ENCODE measurements at regions not wholly inside any gene's neighbourhood (a gene's known extent, or its start where the extent isn't known, plus 50 kb on each side); places are given as distances from the start of the nearest gene placed in this dataset.

DNA sequence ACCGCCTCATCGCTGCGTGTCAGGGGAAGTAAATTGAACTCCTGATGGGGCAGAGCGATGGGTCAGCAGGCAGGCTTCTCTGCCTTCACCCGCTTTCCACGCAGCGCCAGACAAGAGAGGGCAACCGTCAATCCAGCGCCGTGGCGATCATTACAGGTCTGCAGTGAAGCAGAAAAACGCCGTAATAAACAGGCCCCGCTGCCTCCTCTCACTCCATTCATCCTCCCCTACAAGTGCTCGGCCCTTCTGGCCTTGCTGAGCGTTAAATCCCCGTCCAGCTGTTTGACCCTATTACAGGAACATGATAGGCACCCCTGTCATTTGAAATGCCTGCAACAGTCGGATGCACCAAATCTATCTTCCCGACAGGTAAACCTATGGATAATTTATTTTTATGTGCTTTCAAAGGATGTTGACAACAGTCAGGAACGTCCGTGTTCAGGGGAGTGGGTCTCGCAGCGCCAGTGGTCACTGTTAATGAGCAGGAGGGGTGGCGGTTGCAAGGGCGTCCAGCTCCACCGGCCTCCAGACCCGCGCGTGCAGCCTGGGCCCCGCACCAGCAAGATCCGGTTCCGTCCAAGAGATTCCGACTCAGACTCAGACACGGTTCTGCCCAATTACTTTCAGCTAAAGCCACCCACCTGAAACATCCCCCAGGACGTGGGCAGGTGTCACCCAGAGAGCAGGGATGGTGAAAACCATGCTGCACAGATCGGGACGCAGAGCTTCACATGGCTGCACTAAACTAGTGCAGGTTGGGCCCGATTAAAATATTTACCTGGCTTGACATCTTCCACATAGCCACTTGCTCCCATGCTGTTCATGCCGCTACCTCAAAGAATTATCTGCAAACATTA lies 508.0 kb upstream of the MGMT start:
- DNase-seq: no peak

DNA sequence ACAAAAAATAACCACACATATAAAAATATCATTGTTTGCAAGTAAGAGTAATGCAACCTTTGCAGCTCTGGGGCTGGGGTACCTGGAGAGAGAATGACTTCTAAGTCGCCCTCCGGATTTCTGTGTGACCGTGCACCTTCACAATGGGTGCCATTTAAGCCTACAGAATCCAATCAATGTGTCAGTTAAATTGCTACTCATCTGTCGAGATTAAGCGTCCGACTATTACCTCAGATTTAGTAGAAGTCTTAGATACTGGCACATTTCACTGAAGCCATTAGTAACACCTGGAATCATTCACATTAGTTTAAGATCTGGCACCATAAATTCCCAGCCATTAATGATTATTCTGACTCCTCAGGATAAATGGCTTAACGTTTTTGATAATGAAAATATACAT lies 507.3 kb upstream of the MGMT start:
- no peak for DNase-seq

DNA sequence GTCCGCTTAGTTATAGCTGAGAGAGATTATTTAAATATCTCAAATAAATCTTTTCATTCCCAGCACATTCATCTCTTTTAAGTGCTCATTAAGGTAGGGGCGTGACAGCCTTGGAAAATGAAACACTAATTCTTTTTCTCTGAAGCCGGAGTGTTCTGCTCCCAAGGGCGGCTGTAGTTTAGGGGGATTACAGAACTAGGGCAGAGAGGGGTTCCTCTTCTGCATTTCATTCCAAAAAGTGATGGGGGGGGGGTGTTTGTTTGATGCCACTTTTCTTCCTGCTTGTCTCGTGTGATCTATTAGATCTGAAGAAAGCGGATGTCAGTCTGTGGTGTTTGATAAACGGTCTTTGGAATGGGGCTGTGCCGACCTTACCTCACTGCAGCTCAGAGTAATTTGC lies 506.5 kb upstream of the MGMT start:
- no peak for DNase-seq

DNA sequence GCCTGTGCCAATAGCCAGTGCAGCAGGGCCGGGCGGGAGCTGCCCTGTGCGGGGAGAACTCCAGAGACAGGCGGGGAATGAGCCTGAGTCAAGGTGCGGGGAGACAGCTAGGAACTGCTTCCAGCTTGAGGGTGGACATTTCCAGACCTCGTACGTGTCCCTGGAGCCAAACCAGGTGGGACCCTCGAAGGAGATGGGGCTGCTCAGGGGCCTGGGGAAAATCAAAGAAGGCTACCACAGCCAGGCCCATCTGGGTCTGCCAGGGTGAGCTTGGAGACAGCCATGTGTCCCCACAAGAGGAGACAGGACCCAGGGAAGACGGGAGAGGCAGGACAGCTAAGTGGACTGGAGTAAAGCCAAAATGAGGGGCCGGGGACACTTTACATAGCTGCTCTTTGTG lies 504.9 kb upstream of the MGMT start:
- no peak for DNase-seq

DNA sequence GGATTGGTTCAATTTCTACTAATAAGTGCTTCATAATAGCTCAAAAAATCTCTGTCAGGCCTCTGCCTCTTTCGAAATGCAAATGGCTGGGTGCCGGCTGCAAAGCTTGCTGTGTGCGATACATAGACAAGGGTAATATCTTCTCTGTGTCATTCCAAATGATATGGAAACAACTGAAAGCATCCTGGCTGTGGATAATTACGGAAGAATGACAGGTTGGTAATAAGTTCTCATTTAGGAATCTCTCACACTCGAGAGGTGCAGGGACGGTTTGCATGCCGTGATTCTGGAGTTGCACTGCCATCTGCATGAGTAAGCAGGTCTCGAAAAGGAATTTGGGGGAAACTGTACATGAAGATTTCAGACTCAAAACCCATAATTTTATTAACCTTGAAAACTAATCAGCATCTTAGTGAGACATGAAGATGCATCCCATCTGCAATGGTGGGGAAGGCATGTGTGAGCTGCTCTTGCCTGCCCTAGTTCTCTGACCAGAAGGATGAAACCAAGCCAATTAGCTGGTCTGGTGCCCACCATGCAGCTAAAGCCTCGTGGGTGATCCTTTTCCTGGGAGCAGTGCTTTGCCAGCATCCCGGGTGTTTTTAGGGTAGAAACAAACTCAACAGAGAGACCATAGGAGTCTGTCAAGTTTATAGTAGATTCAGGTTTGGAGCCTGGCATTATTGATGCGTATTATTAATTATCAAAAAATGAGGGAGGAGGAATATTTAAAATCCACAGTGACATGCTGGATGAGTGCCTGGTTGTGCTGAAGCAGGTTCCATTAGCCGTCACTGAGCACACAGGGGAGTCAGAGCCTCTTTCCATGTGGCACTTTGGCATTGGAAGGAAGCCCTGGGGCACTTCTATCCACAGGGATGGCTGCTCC lies 503.6 kb upstream of the MGMT start:
- DNase-seq: no peak

DNA sequence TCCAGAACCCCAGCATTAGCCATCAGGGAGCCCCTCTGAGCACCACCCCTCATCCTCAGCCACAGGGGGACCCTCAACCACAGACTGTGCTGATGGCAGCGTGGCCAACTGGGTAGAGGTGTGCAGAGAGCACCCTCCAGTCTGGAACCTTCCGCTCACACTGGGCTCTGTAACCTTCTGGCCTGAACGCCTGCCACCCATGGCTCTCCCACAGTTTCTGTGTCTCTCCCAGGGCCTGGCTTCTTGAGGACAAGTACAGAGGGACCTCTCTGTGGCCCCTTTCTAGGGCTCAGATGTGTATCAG lies 503.0 kb upstream of the MGMT start:
- DNase-seq: no peak

DNA sequence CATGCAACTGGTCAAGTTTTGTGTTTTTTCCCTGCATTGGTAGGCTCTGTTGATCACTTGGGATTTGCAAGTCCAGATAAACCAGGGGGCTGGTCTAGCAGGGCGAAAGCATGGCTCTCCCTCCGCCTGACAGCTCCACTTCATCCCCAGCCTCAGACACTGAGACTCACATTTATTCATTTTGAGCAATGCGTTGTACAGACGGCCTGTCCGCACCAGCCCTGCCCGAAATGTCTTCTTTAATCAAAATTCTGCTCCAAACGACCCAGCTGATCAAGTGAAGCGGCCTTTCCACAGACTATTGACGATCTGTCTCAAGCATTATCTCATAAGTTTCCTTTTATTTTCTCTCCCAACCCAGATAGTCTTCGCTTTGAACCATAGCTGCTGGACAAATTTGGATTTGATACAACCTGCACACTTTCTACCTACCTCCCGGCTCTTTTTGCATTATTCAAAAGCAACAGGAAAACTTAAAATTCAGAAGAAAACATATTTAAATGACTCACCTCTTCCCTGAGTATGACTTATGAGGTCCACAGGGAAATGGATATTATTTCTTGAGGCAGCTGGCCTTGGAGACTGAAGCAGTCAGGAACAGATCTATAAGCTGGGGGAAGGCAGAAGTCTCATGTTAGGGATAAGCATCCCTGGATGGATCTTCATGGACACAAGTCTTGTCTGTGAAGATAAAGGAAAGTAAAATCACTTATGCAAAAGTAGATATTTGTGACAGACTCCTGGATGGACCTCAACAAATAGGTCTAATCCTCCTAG lies 498.9 kb upstream of the MGMT start:
- DNase-seq: no peak

DNA sequence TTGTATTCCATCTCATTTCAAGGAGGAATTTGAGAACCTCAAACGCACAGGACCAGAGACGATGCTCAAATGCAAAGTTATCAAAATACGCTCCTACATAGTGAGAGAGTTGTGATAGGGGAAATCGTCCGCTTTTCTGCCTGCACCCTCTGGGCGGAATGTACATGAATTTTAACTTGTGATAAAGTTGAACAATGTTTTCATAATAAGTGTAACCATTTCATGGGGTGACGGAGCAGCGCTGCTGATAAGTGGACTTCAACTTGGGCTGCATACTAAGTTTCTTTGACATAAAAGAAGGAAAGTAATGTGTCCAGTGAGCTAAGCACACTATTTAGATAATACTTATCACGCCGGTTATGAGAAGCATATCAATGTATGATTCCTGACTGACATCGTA lies 497.5 kb upstream of the MGMT start:
- DNase-seq: no peak

DNA sequence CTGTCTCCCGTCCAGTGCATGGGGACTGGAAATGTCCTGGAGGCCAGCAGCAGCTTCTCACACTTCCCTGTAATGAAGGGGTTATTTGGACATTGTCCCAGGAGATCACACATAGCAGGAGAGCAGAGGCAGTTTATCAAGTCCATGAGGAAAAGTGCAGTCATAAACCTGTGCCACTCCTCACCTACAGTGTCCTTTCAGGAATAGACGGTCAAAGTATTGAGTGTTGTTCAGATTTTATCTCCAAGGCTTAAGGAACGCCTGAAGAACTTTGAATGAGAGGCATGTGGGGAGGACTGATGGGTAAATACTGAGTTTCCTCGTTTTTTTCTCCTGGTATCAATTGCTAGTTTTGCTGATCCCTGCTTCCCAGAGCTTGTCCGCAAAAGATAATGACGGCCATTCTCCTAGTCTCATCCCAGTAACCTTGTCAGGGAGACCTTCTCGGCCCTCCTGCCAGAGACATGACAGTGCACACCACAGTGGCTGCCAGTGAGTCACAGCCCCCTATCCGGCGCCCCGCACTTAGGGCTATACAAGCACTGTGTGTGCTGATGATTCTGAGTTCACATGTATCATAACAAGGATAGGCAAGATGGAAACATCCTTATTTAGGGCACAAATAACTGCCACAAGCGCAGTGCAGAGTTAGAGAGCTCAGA lies 495.5 kb upstream of the MGMT start:
- no peak for DNase-seq

DNA sequence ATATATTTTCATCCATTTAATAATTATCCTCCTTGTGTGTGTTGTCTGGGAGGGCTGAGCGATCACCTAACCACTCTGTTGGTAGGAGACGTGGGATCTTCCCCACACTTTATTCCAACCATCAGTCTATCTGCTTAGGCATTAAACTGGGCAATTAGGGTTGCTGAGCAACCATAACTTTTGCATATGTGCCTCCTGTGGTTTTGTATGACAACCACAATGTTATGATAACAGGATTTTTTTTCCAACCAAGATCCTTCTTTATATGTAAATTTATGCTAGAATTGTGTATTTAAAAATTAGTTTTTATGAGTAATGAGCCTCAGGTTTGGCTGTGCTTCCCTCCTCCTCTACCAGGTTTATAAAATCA lies 495.0 kb upstream of the MGMT start:
- DNase-seq: no peak

DNA sequence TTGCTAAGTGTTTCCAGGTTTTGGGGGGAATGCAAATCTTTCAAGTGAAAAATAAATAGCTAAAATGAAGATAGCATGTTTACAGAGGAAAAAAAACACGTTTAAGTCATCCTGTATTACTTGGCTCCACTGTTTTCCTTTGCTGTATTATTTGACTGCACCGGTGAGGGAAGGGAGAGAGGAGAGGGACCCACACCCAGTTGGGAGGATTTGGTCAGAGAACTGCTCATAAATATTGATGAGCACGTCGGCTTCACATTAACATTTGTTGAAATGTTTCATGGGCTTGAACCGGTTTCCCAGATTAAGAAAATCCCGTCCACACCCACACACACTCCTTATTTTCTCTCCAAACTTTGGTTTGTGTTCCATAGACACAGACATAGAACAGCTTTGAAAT lies 493.8 kb upstream of the MGMT start:
- DNase-seq: no peak

DNA sequence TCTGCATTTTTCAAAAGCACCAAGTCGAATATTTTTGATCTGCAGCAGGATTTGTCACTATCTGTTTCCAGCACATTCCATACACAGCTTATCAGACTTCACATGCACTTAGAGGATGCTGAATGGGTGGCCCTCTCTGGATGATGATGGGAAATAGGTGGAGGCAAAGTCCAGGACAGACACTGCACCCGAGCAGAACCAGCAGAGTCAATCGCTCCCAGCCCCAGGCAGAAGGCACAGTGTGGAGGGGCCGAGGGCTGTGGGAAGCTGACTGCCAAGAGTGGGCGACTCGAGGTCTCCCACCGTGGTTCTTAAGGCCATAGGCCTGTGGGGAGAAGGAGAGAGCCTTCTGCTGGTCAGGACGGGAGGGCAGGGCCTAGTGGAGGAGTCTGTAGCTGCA lies 490.2 kb upstream of the MGMT start:
- no peak for DNase-seq

DNA sequence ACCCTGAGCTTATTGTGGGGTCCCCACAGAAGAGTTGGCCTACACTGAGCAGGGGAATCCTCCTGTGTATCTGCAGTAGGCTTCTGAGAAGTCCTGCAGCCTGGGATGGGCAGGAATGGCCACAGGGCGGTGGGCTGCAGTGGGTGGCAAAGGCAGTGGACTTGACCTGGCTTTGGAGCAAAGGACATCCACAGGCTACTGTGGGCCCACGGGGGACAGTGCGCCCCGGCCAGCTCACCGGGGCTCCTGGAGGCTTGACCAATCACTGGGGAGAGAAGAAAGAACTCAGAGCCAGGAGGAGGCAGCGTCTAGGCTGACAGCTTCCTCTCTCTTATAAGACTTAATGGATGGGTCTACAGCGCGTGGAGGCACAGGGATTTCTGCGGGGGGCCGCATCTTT lies 488.8 kb upstream of the MGMT start:
- no peak for DNase-seq

DNA sequence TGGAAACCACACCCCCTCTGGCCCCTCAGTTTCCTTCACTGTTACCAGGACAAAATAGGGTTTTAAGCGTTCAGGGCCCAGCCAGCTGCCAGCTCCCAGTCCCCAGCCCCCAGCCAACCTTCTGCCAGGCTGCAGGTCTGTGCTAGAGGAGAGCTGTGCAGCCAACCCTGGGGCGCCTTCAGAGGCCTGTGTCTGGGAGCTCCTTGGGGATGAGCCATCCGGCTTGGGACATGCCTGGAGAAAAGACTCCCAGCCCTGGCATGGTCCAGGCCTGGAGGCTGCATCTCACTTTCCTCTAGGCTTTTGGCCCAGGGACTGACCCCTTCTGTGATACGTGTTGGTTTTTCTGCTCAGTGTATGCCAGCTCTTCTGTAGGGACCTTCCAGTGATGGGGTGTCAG lies 487.6 kb upstream of the MGMT start:
- DNase-seq: no peak

DNA sequence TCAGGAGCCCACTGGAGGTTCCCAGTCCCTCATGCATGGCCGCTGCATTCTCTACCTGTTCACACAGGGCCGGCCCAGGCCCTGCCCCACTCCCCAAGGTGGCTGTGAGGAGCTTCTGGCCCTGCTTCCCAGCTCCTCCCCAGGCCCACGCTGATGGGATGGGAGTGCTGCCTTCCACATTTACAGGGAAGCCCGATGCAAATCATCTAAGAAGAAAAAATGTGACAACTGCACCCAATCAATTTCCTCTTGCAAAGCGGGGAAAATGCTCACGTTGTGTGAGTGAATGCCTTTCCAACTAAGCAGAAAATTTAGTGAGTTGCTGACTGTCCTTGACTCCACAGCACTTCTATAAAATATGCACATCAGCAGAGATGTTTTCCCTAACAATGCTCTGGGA lies 485.8 kb upstream of the MGMT start:
- DNase-seq: no peak

DNA sequence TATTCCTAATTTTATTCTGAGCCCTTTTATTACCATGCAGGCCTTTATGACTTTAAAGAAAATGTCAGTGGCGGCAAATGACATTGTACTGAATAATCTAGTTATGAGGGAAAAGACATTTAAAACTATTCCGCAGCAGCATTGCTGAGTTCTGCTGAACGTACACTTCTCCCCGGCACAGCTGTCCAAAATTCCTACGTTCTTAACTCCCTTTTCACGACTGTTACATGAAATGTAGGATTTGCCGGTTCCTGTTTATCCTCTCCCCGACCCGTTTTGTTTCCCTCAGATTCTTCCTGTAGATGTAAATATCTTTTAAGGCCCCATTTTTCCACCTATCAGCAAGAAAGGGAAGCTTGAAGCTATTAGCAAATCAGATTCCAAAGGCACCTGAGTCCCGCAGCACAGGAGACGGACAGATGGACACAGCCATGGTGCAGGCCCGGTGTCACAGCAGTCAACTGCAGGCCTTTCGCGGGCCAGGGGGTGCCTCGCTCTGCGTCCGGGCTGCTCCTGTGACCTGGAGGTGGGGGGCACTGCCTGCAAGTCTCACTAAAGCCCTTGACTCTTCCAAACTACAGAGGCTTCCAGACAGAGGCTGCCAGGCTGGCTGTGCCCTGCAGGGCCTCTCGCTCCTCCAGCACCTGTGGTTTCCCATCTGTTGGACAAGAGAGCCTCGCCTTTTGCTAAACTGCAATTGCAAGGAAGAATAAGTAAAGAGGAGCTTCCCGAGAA lies 485.0 kb upstream of the MGMT start:
- DNase-seq: no peak

DNA sequence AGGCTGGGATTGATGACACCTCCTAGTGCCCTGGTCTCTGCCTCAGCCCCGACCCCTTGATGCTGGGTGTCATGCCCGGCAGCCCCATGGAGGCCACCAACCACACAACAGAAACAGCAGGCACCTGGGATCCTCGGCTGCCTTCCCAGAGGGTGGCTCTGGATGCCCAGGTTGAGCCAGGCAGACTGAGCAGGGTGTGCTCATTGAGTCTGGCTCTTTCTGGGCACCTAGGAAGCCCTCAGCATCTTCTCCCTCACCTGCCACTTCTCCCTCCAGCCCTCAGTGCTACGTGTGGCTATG lies 484.5 kb upstream of the MGMT start:
- no peak for DNase-seq

DNA sequence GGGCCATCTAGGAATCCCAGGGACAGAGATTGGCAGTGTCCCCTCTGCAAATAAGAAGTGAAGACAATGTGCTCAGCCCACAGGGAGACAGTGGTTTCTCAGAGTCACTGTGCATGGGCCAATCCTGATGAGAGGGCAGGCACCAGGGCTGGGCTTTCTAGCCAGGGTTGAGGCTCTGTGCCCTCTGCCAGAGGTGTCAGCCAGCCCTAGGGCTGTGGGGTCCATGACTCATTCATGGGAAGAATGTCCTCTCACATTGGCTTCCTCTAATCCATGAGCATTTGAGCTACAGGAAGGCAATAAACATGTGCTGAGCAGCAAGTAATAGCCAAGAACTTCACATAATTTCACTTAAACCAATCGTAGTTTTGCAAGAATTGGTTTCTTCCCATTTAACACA lies 482.0 kb upstream of the MGMT start:
- no peak for DNase-seq

DNA sequence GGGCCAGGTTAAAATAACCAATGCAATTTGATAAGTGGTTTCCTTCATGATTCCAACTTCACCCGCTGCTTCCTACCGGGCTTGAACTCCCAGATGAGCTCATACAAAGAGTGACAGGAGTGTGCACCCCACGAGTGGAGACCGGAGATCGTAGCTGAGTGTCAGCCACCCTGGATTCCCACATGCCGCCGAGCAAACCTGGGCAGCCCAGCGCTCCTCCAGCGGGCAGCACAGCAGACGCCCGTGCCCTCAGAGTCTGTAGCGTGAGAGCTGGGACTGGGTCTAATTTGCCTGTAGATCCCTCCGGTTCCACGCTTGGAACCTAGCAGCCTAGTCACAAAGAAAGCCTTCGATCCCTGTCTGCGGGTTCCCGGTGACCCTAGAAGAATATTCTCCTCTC lies 476.1 kb upstream of the MGMT start:
- DNase-seq: no peak

DNA sequence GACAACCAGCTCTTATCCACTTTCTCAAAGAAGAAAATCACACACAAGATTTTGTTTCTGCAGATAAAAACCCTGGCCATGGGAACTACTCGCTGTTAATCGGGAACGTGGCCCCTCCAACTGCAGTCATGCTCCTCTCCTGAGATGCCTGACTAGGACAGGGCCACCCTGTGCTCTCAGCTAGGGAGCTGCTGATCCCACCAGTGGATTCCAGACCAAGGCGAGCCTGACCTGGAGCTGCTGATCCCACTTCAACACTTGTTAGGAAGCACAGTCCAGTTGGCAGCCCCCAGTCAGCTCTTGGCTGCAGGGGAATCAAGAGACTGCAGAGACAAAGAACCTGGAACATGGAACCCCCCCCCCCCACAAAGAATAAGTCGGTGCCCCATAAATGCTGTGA lies 474.3 kb upstream of the MGMT start:
- DNase-seq: no peak

DNA sequence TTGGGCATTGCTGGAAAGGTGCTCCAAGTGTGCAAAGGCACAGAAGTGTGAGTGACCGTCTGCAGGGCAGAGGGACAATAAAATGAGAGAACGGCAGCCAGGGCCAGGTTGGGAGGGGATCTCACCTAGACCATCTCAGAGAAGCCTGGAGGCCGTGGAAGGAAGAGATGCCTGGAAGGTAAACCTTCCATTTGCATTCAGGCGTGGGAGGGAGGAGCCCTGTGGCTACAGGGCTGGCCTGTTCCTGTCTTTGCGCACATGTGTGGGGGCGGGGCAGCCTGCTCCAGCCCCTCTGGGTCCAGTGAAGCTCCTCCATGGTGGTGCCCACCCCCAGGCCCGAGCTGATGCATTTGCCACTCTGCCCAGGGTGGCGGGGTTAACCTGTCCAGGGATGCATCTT lies 473.6 kb upstream of the MGMT start:
- DNase-seq: no peak

DNA sequence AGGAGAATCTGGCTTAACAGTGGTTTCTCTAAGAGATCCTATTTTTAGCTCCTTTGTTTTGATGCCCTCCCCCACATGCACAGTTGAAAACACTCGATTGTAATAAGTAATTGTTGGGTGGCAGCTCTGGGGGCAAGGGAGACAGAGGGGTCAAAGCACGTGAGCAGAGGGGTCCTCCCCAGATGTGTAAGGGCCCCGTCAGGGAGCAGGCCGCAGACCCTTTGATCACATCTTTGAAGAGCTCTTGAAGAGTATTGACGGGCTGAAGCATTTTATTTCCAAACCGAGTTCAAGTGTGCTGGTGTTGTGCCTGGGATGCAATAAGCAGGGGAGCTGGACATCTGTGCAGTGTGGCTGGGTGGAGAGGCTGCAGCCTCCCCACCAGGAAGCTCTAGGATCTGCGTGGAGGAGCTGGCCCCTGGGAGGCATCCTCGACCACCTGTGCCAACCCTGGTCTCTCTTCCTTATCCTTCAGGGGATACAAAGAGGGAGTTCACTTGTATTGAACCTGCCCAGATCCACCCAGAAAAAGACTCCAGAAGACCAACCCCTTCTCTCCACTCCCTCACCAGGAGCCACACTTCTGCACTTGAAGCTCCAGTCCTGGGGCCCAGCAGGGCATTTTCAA lies 473.0 kb upstream of the MGMT start:
- no peak for DNase-seq

All from DMS53 (cell line).